HepG2 (cell line): ENCODE measurements at regions not wholly inside any gene's neighbourhood (a gene's known extent, or its start where the extent isn't known, plus 50 kb on each side); places are given as distances from the start of the nearest gene placed in this dataset.
A peak's percentile ranks its signal among the peaks of the same experiment; 100 is the strongest.

ENCODE experiments used
- CHD4 ChIP-seq: fragments of 200-600 bp; sonication (generic); IDR thresholded peaks from 2 replicates; pipeline ENCODE4 v1.7.0; 2017; ENCODE audit warnings: mild to moderate bottlenecking, low read length, borderline replicate concordance
- ELF3 ChIP-seq: IDR thresholded peaks from 2 replicates; pipeline ENCODE4 v1.6.1; 2016; ENCODE audit warnings: missing genetic modification reagents, missing compliant biosample characterization
- FOXP4 ChIP-seq: sonication (generic); formaldehyde crosslinking; IDR thresholded peaks from 2 replicates; pipeline ENCODE4 v1.4.0; 2020; ENCODE audit warnings: missing genetic modification reagents
- KLF16 ChIP-seq, 2 experiments: sonication (generic) in 1 of 2; formaldehyde crosslinking in 1 of 2; IDR thresholded peaks; 2 replicates each; pipeline versions ENCODE4 v1.6.1 to v1.8.0; 2016 to 2023; ENCODE audit warnings: missing genetic modification reagents in 2 of 2, missing compliant biosample characterization in 1 of 2
- MAFF ChIP-seq: IDR thresholded peaks from 2 replicates; pipeline ENCODE4 v1.6.1; 2011; ENCODE audit warnings: low read depth, low read length, improper control_type of control experiment
- MED8 ChIP-seq: sonication (generic); formaldehyde crosslinking; IDR thresholded peaks from 2 replicates; pipeline ENCODE4 v1.8.1; 2023; ENCODE audit warnings: mild to moderate bottlenecking, missing genetic modification reagents; ENCODE audit not compliant: insufficient replicate concordance
- NCOA5 ChIP-seq: sonication (generic); formaldehyde crosslinking; IDR thresholded peaks from 2 replicates; pipeline ENCODE4 v1.4.0; 2020; ENCODE audit warnings: missing genetic modification reagents
- ONECUT2 ChIP-seq: sonication (generic); formaldehyde crosslinking; IDR thresholded peaks from 2 replicates; pipeline ENCODE4 v1.4.0; 2020; ENCODE audit warnings: missing genetic modification reagents
- PAX8 ChIP-seq: sonication (generic); formaldehyde crosslinking; IDR thresholded peaks from 2 replicates; pipeline ENCODE4 v1.8.0; 2022; ENCODE audit warnings: mild to moderate bottlenecking, missing genetic modification reagents, borderline replicate concordance
- PCBP1 ChIP-seq: fragments of 200-400 bp; formaldehyde crosslinking; IDR thresholded peaks from 2 replicates; pipeline ENCODE4 v1.6.1; 2017; ENCODE audit warnings: mild to moderate bottlenecking, low read depth, low read length, borderline replicate concordance
- POGZ ChIP-seq: sonication (generic); formaldehyde crosslinking; IDR thresholded peaks from 2 replicates; pipeline ENCODE4 v1.4.0; 2020; ENCODE audit warnings: mild to moderate bottlenecking, missing genetic modification reagents
- SALL1 ChIP-seq: sonication (generic); formaldehyde crosslinking; IDR thresholded peaks from 2 replicates; pipeline ENCODE4 v1.8.0; 2022; ENCODE audit warnings: mild to moderate bottlenecking, missing genetic modification reagents
- SETDB1 ChIP-seq: sonication (generic); formaldehyde crosslinking; IDR thresholded peaks from 2 replicates; pipeline ENCODE4 v1.5.1; 2020; ENCODE audit warnings: missing genetic modification reagents, mild to moderate bottlenecking, borderline replicate concordance
- SKI ChIP-seq: fragments of 450-650 bp; IDR thresholded peaks from one replicate; pipeline ENCODE4 v1.6.1; 2018; ENCODE audit warnings: mild to moderate bottlenecking; ENCODE audit not compliant: partially characterized antibody
- SRSF9 ChIP-seq: fragments of 200-400 bp; formaldehyde crosslinking; IDR thresholded peaks from 2 replicates; pipeline ENCODE4 v1.6.1; 2018; ENCODE audit warnings: borderline replicate concordance, mild to moderate bottlenecking, low read depth, low read length; ENCODE audit not compliant: insufficient read depth, poor library complexity, severe bottlenecking
- SUZ12 ChIP-seq: fragments of 150-350 bp; IDR thresholded peaks from 2 replicates; pipeline ENCODE4 v1.6.1; 2014; ENCODE audit warnings: low read depth, low read length
- TCF7L2 ChIP-seq: IDR thresholded peaks from 2 replicates; pipeline ENCODE4 v1.6.1; 2011; ENCODE audit warnings: mild to moderate bottlenecking, low read depth, low read length, moderate library complexity
- ZBTB2 ChIP-seq: sonication (generic); formaldehyde crosslinking; IDR thresholded peaks from 2 replicates; pipeline ENCODE4 v1.8.0; 2022; ENCODE audit warnings: low read depth, missing genetic modification reagents
- ZNF235 ChIP-seq: sonication (generic); formaldehyde crosslinking; IDR thresholded peaks from 2 replicates; pipeline ENCODE4 v1.8.1; 2023; ENCODE audit warnings: mild to moderate bottlenecking, missing genetic modification reagents, borderline replicate concordance
- ZNF350 ChIP-seq: sonication (generic); formaldehyde crosslinking; IDR thresholded peaks from 2 replicates; pipeline ENCODE4 v1.4.0; 2020; ENCODE audit warnings: mild to moderate bottlenecking, low read depth, missing genetic modification reagents, borderline replicate concordance
- ZNF501 ChIP-seq: sonication (generic); formaldehyde crosslinking; IDR thresholded peaks from 2 replicates; pipeline ENCODE4 v1.5.1; 2020; ENCODE audit warnings: mild to moderate bottlenecking, moderate library complexity, missing genetic modification reagents
- ZNF550 ChIP-seq: sonication (generic); formaldehyde crosslinking; IDR thresholded peaks from 2 replicates; pipeline ENCODE4 v1.4.0; 2020; ENCODE audit warnings: mild to moderate bottlenecking, missing genetic modification reagents, borderline replicate concordance
- ZNF678 ChIP-seq: sonication (generic); formaldehyde crosslinking; IDR thresholded peaks from 2 replicates; pipeline ENCODE4 v1.4.0; 2020; ENCODE audit warnings: mild to moderate bottlenecking, missing genetic modification reagents
- ZNF737 ChIP-seq: sonication (generic); formaldehyde crosslinking; IDR thresholded peaks from 2 replicates; pipeline ENCODE4 v1.5.0; 2020; ENCODE audit warnings: missing genetic modification reagents, mild to moderate bottlenecking, borderline replicate concordance
- TF ChIP-seq, protein P1 (sequence below): sonication (generic); formaldehyde crosslinking; IDR thresholded peaks from 2 replicates; pipeline ENCODE4 v1.4.0; 2020; ENCODE audit warnings: mild to moderate bottlenecking, missing genetic modification reagents
- TF ChIP-seq, protein P2 (sequence below): IDR thresholded peaks from 2 replicates; pipeline ENCODE4 v1.6.1; 2016; ENCODE audit warnings: mild to moderate bottlenecking, missing biosample characterization, missing genetic modification reagents

GRCh38 chr10:5291501-5292195, 73.1 kb upstream of the UCN3 start (continued):
- TF ChIP-seq ZBTB2: no peak
- TF ChIP-seq, protein P1, sequence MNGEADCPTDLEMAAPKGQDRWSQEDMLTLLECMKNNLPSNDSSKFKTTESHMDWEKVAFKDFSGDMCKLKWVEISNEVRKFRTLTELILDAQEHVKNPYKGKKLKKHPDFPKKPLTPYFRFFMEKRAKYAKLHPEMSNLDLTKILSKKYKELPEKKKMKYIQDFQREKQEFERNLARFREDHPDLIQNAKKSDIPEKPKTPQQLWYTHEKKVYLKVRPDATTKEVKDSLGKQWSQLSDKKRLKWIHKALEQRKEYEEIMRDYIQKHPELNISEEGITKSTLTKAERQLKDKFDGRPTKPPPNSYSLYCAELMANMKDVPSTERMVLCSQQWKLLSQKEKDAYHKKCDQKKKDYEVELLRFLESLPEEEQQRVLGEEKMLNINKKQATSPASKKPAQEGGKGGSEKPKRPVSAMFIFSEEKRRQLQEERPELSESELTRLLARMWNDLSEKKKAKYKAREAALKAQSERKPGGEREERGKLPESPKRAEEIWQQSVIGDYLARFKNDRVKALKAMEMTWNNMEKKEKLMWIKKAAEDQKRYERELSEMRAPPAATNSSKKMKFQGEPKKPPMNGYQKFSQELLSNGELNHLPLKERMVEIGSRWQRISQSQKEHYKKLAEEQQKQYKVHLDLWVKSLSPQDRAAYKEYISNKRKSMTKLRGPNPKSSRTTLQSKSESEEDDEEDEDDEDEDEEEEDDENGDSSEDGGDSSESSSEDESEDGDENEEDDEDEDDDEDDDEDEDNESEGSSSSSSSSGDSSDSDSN (CRISPR knock-in tag): no peak
- TF ChIP-seq SALL1: no peak
- no peak for TF ChIP-seq ZNF350
- TF ChIP-seq PCBP1: no peak
- TF ChIP-seq KLF16 (CRISPR knock-in tag; IDR thresholded peaks at IDR 0.05): no peak
- no peak for TF ChIP-seq ZNF678 (CRISPR knock-in tag)
- no peak for TF ChIP-seq ONECUT2 (CRISPR knock-in tag)
- no peak for TF ChIP-seq MAFF
- no peak for TF ChIP-seq TCF7L2
- no peak for TF ChIP-seq FOXP4
- TF ChIP-seq ZNF737 (CRISPR knock-in tag): no peak
- no peak for TF ChIP-seq SUZ12
- TF ChIP-seq SKI: no peak
- no peak for TF ChIP-seq MED8 (CRISPR knock-in tag)
- TF ChIP-seq NCOA5 (CRISPR knock-in tag): no peak
- no peak for TF ChIP-seq ELF3
- TF ChIP-seq SRSF9: no peak
- no peak for TF ChIP-seq SETDB1 (CRISPR knock-in tag)
- no peak for TF ChIP-seq CHD4
- TF ChIP-seq PAX8: no peak
- peak; percentile 34; the same call in 1 of the 2 replicates for TF ChIP-seq POGZ (CRISPR knock-in tag)
- TF ChIP-seq ZNF501 (CRISPR knock-in tag): no peak
- TF ChIP-seq, protein P2, sequence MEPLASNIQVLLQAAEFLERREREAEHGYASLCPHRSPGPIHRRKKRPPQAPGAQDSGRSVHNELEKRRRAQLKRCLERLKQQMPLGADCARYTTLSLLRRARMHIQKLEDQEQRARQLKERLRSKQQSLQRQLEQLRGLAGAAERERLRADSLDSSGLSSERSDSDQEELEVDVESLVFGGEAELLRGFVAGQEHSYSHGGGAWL: no peak
- TF ChIP-seq ZNF235 (CRISPR knock-in tag): no peak
- TF ChIP-seq ZNF550 (CRISPR knock-in tag): no peak
